CD14-positive monocyte (primary cell): ENCODE measurements at regions not wholly inside any gene's neighbourhood (a gene's known extent, or its start where the extent isn't known, plus 50 kb on each side); places are given as distances from the start of the nearest gene placed in this dataset.

Source experiments
- DNase-seq, 3 donors: peaks; one replicate each; pipeline ENCODE4 v3.0.0-alpha.2; 2011 to 2022
- H2AFZ ChIP-seq: 2 replicates; pipeline ENCODE4 v1.6.0; 2012; ENCODE audit warnings: mild to moderate bottlenecking, low read depth, low read length, inconsistent platforms; ENCODE audit not compliant: insufficient read depth, poor library complexity, severe bottlenecking
- H3K27ac ChIP-seq, 2 donors: 1 replicate in 1 of 2; 2 replicates in 1 of 2; pipeline ENCODE4 v1.5.1; 2012 to 2013; ENCODE audit warnings: low read length in 2 of 2, control low read depth in 1 of 2, inconsistent platforms in 1 of 2, low read depth in 1 of 2, mild to moderate bottlenecking in 1 of 2
- H3K27me3 ChIP-seq, 2 donors: one replicate each; pipeline versions ENCODE4 v1.6.0 to v1.6.1; 2011 to 2013; ENCODE audit warnings: low read length in 2 of 2; ENCODE audit not compliant: control insufficient read depth in 2 of 2, insufficient read depth in 2 of 2
- H3K36me3 ChIP-seq, 2 donors: replicated peaks in 1 of 2; 1 replicate in 1 of 2; 2 replicates in 1 of 2; pipeline versions ENCODE4 v1.5.1 to v1.6.1; 2012 to 2013; ENCODE audit warnings: low read length in 2 of 2, control low read depth in 1 of 2, inconsistent platforms in 1 of 2, mild to moderate bottlenecking in 1 of 2; ENCODE audit not compliant: insufficient read depth in 2 of 2, control insufficient read depth in 1 of 2
- H3K4me1 ChIP-seq, 2 donors: 1 replicate in 1 of 2; 2 replicates in 1 of 2; pipeline versions ENCODE4 v1.5.1 to v1.6.1; 2012 to 2013; ENCODE audit warnings: low read length in 2 of 2, control low read depth in 1 of 2, inconsistent platforms in 1 of 2, mild to moderate bottlenecking in 1 of 2, moderate library complexity in 1 of 2; ENCODE audit not compliant: insufficient read depth in 2 of 2, control insufficient read depth in 1 of 2
- H3K4me2 ChIP-seq: replicated peaks from 2 replicates; pipeline ENCODE3; 2012; ENCODE audit warnings: low read length, moderate library complexity, mild to moderate bottlenecking; ENCODE audit not compliant: poor library complexity, severe bottlenecking; ENCODE audit errors: extremely low read depth
- H3K4me3 ChIP-seq, 3 experiments: fragments of 200-600 bp in 1 of 3; sonication (generic) in 1 of 3; replicated peaks in 1 of 3; 1 replicate in 2 of 3; 2 replicates in 1 of 3; pipeline ENCODE4 v1.5.1; 2011 to 2013; ENCODE audit warnings: low read length in 3 of 3, mild to moderate bottlenecking in 3 of 3, control low read depth in 2 of 3, low read depth in 2 of 3, inconsistent platforms in 1 of 3, moderate library complexity in 1 of 3
- H3K79me2 ChIP-seq: 2 replicates; pipeline ENCODE4 v1.6.0; 2012; ENCODE audit warnings: mild to moderate bottlenecking, control low read depth, inconsistent platforms, low read length, moderate library complexity; ENCODE audit not compliant: insufficient read depth
- H3K9ac ChIP-seq: 2 replicates; pipeline ENCODE4 v1.6.0; 2017; ENCODE audit warnings: low read length, mild to moderate bottlenecking; ENCODE audit not compliant: insufficient read depth, poor library complexity, severe bottlenecking
- H3K9me3 ChIP-seq, 2 donors: replicated peaks in 1 of 2; 1 replicate in 1 of 2; 2 replicates in 1 of 2; pipeline versions ENCODE4 v1.5.1 to v1.6.1; 2012 to 2013; ENCODE audit warnings: low read length in 2 of 2, control low read depth in 1 of 2; ENCODE audit not compliant: control insufficient read depth in 1 of 2, insufficient read depth in 1 of 2
- H4K20me1 ChIP-seq: 2 replicates; pipeline ENCODE4 v1.6.0; 2012; ENCODE audit warnings: mild to moderate bottlenecking, low read length, control low read depth, moderate library complexity; ENCODE audit not compliant: insufficient read depth
- H3K27ac Mint-ChIP-seq, 7 donors: one replicate each; pipeline ENCODE4 v1.8.0; 2020; ENCODE audit warnings: mild to moderate bottlenecking in 7 of 7, mixed read lengths in 7 of 7, moderate library complexity in 6 of 7, inconsistent platforms in 2 of 7
- H3K27me3 Mint-ChIP-seq, 3 donors: one replicate each; pipeline ENCODE4 v1.8.0; 2021 to 2022; ENCODE audit warnings: low read depth in 3 of 3, mild to moderate bottlenecking in 3 of 3, mixed read lengths in 3 of 3, moderate library complexity in 3 of 3, inconsistent platforms in 1 of 3
- H3K36me3 Mint-ChIP-seq, 2 donors: one replicate each; pipeline ENCODE4 v1.8.0; 2020; ENCODE audit warnings: mixed read lengths in 2 of 2, inconsistent platforms in 1 of 2, mild to moderate bottlenecking in 1 of 2
- H3K4me1 Mint-ChIP-seq: one replicate; pipeline ENCODE4 v1.8.0; 2020; ENCODE audit warnings: mild to moderate bottlenecking, mixed read lengths
- H3K4me3 Mint-ChIP-seq, 2 donors: one replicate each; pipeline ENCODE4 v1.8.0; 2020; ENCODE audit warnings: mild to moderate bottlenecking in 2 of 2, mixed read lengths in 2 of 2, moderate library complexity in 1 of 2
- H3K9me3 Mint-ChIP-seq, 7 donors: one replicate each; pipeline ENCODE4 v1.8.0; 2020 to 2022; ENCODE audit warnings: mixed read lengths in 7 of 7, mild to moderate bottlenecking in 6 of 7, moderate library complexity in 6 of 7, inconsistent platforms in 2 of 7
- WGBS: methylation state at CpG from one replicate; pipeline ENCODE4 v1.1.5; 2013; ENCODE audit warnings: missing lambda C conversion rate; ENCODE audit not compliant: insufficient coverage; 5-methylcytosine and 5-hydroxymethylcytosine counted together
- intact Hi-C, 2 donors: fragments of 100-400 bp; cut with micrococcal nuclease; formaldehyde crosslinking; loops; one replicate each; pipeline versions ENCODE4 v1.15.0 to v1.15.1; 2023
- TF ChIP-seq, protein P1 (sequence below): fragments of 200-600 bp; IDR thresholded peaks from one replicate; pipeline ENCODE4 v1.8.0; 2022; ENCODE audit warnings: antibody characterized with exemption, mild to moderate bottlenecking

DNA sequence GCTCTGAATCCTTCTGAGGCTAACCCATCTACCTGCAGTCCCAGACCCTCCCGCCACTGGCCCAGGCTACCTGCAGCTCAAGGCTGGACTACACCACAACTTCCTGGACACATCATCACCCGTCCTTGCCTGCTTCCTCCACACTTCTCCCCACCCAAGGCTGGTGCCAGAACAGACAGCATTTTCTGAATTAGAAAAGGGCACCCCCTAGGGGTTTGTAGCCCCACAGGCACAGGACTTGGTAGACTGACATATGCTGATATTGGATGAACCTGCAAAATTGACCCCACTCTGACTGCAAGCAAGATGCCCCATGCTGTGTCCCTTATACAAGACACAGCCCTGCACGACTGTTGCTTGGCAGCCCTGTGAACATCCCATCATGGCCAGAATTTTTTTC lies 271.5 kb upstream of the C16orf82 start:
- H3K27ac Mint-ChIP-seq: no peak overlapping the region
- no peak overlapping the region for H3K4me3 Mint-ChIP-seq
- H3K4me3 ChIP-seq: no peak overlapping the region
- H3K27ac ChIP-seq: no peak overlapping the region
- H3K4me2 ChIP-seq: no peak overlapping the region
- intact Hi-C loops: no loop called here
- no peaks in the 10 kb centered on the region for H3K4me1 Mint-ChIP-seq
- peaks cover 3 to 7% (median 4%) of the 10 kb centered on the region in 3 donors for H3K27me3 Mint-ChIP-seq
- no peak overlapping the region for H3K9ac ChIP-seq
- H3K36me3 ChIP-seq: no peaks in the 10 kb centered on the region
- H3K79me2 ChIP-seq: no peaks in the 10 kb centered on the region
- no peaks in the 10 kb centered on the region for H3K27me3 ChIP-seq
- H3K9me3 ChIP-seq: no peaks in the 10 kb centered on the region
- no peaks in the 10 kb centered on the region for H3K36me3 Mint-ChIP-seq
- no peak overlapping the region for H2AFZ ChIP-seq
- no peaks in the 10 kb centered on the region for H3K4me1 ChIP-seq
- H3K9me3 Mint-ChIP-seq: peaks cover 0 to 5% (median 0%) of the 10 kb centered on the region in 7 donors
- WGBS: 13% methylated on average over 3 of the region's 3 CpGs
- no peak for DNase-seq
- no peaks in the 10 kb centered on the region for H4K20me1 ChIP-seq
- TF ChIP-seq, protein P1, sequence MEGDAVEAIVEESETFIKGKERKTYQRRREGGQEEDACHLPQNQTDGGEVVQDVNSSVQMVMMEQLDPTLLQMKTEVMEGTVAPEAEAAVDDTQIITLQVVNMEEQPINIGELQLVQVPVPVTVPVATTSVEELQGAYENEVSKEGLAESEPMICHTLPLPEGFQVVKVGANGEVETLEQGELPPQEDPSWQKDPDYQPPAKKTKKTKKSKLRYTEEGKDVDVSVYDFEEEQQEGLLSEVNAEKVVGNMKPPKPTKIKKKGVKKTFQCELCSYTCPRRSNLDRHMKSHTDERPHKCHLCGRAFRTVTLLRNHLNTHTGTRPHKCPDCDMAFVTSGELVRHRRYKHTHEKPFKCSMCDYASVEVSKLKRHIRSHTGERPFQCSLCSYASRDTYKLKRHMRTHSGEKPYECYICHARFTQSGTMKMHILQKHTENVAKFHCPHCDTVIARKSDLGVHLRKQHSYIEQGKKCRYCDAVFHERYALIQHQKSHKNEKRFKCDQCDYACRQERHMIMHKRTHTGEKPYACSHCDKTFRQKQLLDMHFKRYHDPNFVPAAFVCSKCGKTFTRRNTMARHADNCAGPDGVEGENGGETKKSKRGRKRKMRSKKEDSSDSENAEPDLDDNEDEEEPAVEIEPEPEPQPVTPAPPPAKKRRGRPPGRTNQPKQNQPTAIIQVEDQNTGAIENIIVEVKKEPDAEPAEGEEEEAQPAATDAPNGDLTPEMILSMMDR: no peak

DNA sequence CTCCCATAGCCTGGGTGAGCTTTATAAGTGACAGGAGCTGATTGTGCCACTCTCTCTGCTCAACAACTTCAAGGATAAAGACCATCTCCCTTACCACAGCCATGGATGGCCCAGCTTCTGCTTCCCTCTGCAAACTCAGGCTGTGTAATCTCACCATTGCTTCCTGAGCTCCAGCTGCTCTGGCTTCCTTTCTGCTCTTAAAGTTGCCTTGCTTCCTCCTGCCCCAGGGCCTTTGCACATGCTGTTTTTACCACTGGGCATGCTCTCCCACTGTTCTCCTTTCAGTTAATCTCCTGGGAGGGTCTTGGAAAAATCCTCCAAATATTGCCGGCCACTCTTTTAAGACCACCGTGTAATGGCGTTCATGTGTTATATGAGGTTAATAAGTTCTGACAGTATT lies 265.1 kb upstream of the C16orf82 start:
- Histone ChIP-seq H3K9me3 (no peaks in the 10 kb centered on the region), H3K79me2 (no peaks in the 10 kb centered on the region), H3K4me1 (no peaks in the 10 kb centered on the region), H2AFZ (no peak overlapping the region), H3K27me3 (no peaks in the 10 kb centered on the region), H3K4me3 (no peak overlapping the region), H3K9ac (no peak overlapping the region), H3K36me3 (no peaks in the 10 kb centered on the region), H4K20me1 (no peaks in the 10 kb centered on the region), H3K27ac (no peak overlapping the region), H3K4me2 (no peak overlapping the region)
- H3K36me3 Mint-ChIP-seq: no peaks in the 10 kb centered on the region
- H3K9me3 Mint-ChIP-seq: peaks cover 0 to 13% (median 2%) of the 10 kb centered on the region in 7 donors
- no CpG with 5 or more reads among the region's 3 CpGs for WGBS
- H3K27me3 Mint-ChIP-seq: peaks cover 2 to 5% (median 3%) of the 10 kb centered on the region in 3 donors
- TF ChIP-seq, protein P1: no peak
- intact Hi-C loops: no loop called here
- no peak overlapping the region for H3K4me3 Mint-ChIP-seq
- H3K4me1 Mint-ChIP-seq: no peaks in the 10 kb centered on the region
- DNase-seq: no peak
- no peak overlapping the region for H3K27ac Mint-ChIP-seq
